Thoracic aorta (tissue), 2 donors: ENCODE measurements at regions not wholly inside any gene's neighbourhood (a gene's known extent, or its start where the extent isn't known, plus 50 kb on each side); places are given as distances from the start of the nearest gene placed in this dataset.

Experiments
- ATAC-seq: fragments of 150-250 bp; one replicate; pipeline ENCODE4 v1.8.0; 2017; ENCODE audit warnings: low read depth; ENCODE audit not compliant: insufficient number of reproducible peaks, low FRiP score
- DNase-seq: peaks from one replicate; pipeline ENCODE4 v3.0.0-alpha.2; 2020; ENCODE audit warnings: low spot score
- H3K27ac ChIP-seq, 2 donors: fragments of 200-600 bp; sonication (generic); 1 replicate in 1 of 2; 2 replicates in 1 of 2; pipeline ENCODE4 v1.5.1; 2016; ENCODE audit warnings: mild to moderate bottlenecking in 2 of 2, moderate library complexity in 2 of 2
- H3K27me3 ChIP-seq: fragments of 200-600 bp; sonication (generic); replicated peaks from 2 replicates; pipeline ENCODE4 v1.6.0; 2016; ENCODE audit warnings: mild to moderate bottlenecking; ENCODE audit not compliant: insufficient read depth
- H3K36me3 ChIP-seq: fragments of 200-600 bp; sonication (generic); one replicate; pipeline ENCODE4 v1.5.1; 2016
- H3K4me1 ChIP-seq, 2 donors: fragments of 200-600 bp; sonication (generic); 1 replicate in 1 of 2; 2 replicates in 1 of 2; pipeline versions ENCODE4 v1.5.1 to v1.6.0; 2016; ENCODE audit warnings: low read depth in 2 of 2, mild to moderate bottlenecking in 1 of 2; ENCODE audit not compliant: control insufficient read depth in 1 of 2
- H3K4me3 ChIP-seq: fragments of 200-600 bp; sonication (generic); 2 replicates; pipeline ENCODE4 v1.5.1; 2016; ENCODE audit warnings: mild to moderate bottlenecking
- H3K9me3 ChIP-seq: fragments of 200-600 bp; sonication (generic); 2 replicates; pipeline ENCODE4 v1.5.1; 2016
- CTCF ChIP-seq: fragments of 200-600 bp; sonication (generic); IDR thresholded peaks from one replicate; pipeline ENCODE4 v1.5.1; 2019; ENCODE audit warnings: antibody characterized with exemption

- Histone ChIP-seq H3K4me1 (peaks cover 10 to 11% of the 10 kb centered on the region in 2 donors), H3K27me3 (no peaks in the 10 kb centered on the region), H3K9me3 (no peaks in the 10 kb centered on the region), H3K27ac (no peak overlapping the region), H3K4me3 (no peak overlapping the region), H3K36me3 (no peaks in the 10 kb centered on the region)
- no peak for TF ChIP-seq CTCF
- ATAC-seq: no peak
- no peak for DNase-seq
These were observed 457.3 kb upstream of the SEMA3A start for GRCh38 chr7:84651876-84652275.

- Histone ChIP-seq H3K9me3 (no peaks in the 10 kb centered on the region), H3K4me3 (no peak overlapping the region), H3K27ac (no peak overlapping the region), H3K27me3 (no peaks in the 10 kb centered on the region), H3K4me1 (peaks cover 10 to 11% of the 10 kb centered on the region in 2 donors), H3K36me3 (no peaks in the 10 kb centered on the region)
- TF ChIP-seq CTCF: no peak
- ATAC-seq: no peak
- no peak for DNase-seq
These were observed 453.5 kb upstream of the SEMA3A start for GRCh38 chr7:84647797-84648757.

- no peak overlapping the region for H3K4me3 ChIP-seq
- H3K4me1 ChIP-seq: peaks cover 13 to 15% of the 10 kb centered on the region in 2 donors
- no peak for ATAC-seq
- no peak overlapping the region for H3K27ac ChIP-seq
- H3K27me3 ChIP-seq: no peaks in the 10 kb centered on the region
- no peak for DNase-seq
- no peak for TF ChIP-seq CTCF
- no peaks in the 10 kb centered on the region for H3K9me3 ChIP-seq
- no peaks in the 10 kb centered on the region for H3K36me3 ChIP-seq
These were observed 448.0 kb upstream of the SEMA3A start for GRCh38 chr7:84642611-84643010.

- Histone ChIP-seq H3K27ac (no peak overlapping the region), H3K4me3 (no peak overlapping the region), H3K27me3 (no peaks in the 10 kb centered on the region), H3K9me3 (no peaks in the 10 kb centered on the region), H3K4me1 (peaks cover 10 to 18% of the 10 kb centered on the region in 2 donors), H3K36me3 (no peaks in the 10 kb centered on the region)
- no peak for DNase-seq
- ATAC-seq: no peak
- no peak for TF ChIP-seq CTCF
These were observed 446.0 kb upstream of the SEMA3A start for GRCh38 chr7:84640637-84641036.

GRCh38 chr7:84638339-84638697, 443.7 kb upstream of the SEMA3A start:
- no peak for TF ChIP-seq CTCF
- H3K36me3 ChIP-seq: no peaks in the 10 kb centered on the region
- H3K27me3 ChIP-seq: no peaks in the 10 kb centered on the region
- H3K9me3 ChIP-seq: no peaks in the 10 kb centered on the region
- H3K4me1 ChIP-seq: peaks cover 10 to 18% of the 10 kb centered on the region in 2 donors
- H3K4me3 ChIP-seq: no peak overlapping the region
- H3K27ac ChIP-seq: no peak overlapping the region
- ATAC-seq: no peak
- DNase-seq: no peak
